GM18511 (cell line): ENCODE measurements at regions not wholly inside any gene's neighbourhood (a gene's known extent, or its start where the extent isn't known, plus 50 kb on each side); places are given as distances from the start of the nearest gene placed in this dataset.
"Not testable (repeated sequence)": the region's sequence is repeated elsewhere in the genome, so short reads cannot be mapped to it uniquely, and the experiment has no call there.

ENCODE experiments used
- ATAC-seq: cut with Tn5 transposase; IDR thresholded peaks from one replicate; pipeline ENCODE4 v1.9.1; 2021; ENCODE audit warnings: mild to moderate bottlenecking, moderate library complexity; ENCODE audit not compliant: unreplicated experiment

DNA sequence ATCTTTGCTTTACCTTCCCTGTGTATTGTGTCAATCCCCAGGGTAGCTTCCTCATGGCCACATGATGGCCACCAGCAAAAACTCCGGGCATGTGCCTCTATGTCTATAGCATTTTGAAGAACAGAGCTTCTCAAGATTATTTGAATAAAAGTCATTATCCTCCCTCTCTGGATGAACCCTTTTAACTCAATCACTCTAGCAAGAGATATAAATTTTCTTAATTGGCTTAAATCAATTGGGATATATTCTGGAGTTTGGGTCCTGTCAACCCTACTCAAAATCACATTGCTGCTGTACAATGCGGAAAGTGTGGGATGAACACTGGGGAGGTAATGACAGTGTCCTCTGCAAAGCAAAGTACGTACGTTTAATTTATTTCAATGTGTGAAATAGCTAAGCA is 370.6 kb upstream of the LRRC3B start:
- no peak for ATAC-seq

DNA sequence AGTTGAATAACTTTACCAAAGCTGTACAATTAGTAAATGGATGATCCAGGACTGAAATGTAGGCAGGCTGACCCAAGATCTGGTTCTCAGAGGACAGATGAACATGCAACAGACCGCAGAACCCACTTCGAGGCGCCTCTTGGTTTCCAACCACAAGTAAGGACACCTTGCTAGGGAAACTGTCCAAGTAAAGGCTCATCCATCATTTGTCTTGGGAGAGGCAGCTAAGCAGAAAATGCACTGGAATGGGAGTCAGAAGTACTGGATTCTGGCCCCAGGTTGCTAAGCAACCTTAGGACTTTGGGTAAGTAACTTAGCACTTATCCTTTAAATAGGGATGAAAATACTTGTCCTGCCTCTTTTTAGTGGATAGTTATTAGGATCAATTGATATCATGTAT is 366.3 kb upstream of the LRRC3B start:
- ATAC-seq = no peak

DNA sequence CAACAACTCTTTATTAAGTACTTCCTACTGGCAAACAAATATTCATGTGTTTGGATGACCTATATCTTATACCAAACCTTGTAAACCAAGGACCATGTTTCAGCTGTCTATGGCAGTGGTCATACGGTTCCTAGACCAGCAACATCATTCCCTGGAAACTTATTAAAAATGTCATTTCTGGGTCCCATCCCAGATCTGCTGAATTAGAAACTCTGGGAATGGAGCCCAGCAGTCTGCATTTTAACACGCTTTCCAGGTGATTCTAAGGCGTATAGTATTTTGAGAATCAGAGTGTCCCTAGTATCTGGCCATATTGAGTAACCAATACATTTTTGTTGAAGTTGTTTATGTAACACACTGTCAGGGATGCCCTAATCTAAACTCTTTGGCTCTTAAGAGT is 363.4 kb upstream of the LRRC3B start:
- ATAC-seq = no peak

DNA sequence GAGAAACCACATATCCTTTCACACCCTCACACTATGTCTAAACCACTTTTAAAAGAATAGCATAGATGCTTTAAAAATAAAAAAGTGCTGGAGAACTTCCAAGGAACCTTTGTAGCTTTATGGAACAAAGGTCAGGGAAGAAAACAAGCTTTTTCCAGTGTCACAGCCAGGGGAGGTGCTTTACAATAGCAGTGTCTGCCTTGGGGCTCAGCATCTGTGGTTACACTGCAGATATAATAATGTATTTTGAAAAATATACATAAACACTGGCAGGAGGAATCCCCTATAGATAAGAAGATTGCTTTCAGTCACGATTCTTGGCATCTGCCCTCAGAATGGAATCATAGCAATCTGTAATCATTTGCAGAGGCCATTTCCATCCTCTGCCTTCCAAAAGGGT is 362.4 kb upstream of the LRRC3B start:
- ATAC-seq = no peak

DNA sequence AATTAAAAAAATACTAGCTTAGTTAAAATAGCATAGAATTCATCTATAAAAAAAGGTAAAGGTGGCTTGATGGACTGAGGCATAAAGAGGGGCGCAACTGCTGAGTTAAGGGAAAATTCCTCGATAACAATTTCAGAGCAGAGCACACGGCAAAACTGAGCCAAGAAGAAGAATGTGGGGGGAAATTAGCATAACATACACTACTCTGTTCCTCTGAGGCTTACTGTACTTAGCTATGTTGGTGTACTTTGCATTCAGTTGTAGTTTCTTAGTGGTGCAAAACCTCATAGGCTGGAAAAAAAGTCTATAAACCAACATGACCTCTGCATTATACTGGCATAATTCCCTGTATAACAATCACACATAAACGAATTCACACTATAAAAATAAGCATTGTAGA is 357.9 kb upstream of the LRRC3B start:
- ATAC-seq = no peak

DNA sequence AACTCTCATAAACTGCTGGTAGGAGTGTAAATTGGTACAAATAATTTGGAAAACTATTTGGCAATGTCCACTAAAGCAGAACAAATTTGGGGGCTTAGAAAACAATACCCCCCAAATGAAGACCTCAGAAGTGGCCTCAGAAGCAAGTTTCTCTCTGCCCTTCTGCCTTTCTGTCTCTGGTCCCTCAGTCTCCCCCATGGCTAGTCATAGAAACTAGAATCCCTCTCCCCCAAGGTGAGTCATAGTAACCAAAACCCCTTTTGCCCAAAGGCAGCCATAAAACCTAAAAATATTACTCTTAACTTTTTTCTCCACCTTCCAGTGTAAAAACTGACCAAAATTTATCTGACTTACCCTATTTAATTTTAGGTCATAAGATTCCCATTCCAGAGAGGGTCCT is 350.7 kb upstream of the LRRC3B start:
- ATAC-seq = no peak

- no peak for ATAC-seq
These were observed 349.4 kb upstream of the LRRC3B start for GRCh38 chr3:26273196-26273595.

DNA sequence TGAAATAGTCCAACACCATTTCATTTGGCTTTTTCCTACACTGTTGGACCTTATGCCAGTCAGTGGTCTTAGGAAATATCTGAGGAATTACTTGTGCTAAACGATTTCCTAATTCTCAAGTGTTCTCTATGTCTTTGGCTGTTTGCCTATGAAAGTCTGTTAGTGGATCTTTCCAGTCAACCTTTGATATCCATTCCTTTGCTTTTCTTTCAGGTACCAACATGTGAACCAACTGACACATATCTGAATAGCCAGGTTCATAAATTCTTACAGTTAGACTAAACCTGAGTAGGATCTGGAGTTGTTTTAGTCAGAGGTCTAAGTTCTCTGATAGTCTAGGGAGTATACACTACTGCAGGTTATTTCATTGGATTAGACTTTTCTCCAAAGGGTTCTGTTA is 343.5 kb upstream of the LRRC3B start:
- no peak for ATAC-seq

DNA sequence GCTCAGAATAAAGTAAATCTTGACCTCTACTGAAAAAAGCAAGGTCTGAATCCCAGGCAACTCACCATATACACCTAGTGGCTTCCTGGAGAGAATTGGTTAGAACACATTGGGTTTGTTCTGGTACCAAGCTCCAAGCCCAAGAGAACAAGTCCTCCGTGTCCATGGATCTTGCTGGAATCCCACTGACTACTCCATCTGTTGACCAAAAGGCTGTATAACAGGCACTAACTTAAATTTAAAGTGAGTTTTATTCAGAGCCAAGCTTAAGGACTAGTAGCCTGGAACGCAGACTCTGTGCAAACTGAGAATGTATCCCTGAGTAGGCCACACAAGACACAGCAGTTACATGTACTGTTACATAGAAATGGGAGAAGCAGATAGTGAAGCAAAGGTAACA is 342.1 kb upstream of the LRRC3B start:
- no peak for ATAC-seq

- ATAC-seq = no peak
These were observed 341.1 kb upstream of the LRRC3B start for GRCh38 chr3:26281284-26281985.

DNA sequence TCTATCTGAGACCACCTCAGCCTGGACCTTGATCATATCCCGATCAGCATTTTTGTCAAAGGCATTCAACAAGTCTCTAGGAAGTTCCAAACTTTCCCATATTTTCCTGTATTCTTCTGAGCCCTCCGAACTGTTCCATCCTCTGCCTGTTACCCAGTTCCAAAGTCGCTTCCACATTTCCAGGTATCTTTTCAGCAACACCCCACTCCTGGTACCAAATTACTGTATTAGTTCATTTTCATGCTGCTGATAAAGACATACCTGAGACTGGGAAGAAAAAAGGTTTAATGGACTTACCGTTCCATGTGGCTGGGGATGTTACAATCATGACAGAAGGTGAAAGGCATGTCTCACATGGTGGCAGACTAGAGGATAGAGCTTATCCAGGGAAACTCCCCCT is 338.1 kb upstream of the LRRC3B start:
- not testable (repeated sequence) for ATAC-seq

- ATAC-seq = no peak
These were observed 330.7 kb upstream of the LRRC3B start for GRCh38 chr3:26291840-26292239.

DNA sequence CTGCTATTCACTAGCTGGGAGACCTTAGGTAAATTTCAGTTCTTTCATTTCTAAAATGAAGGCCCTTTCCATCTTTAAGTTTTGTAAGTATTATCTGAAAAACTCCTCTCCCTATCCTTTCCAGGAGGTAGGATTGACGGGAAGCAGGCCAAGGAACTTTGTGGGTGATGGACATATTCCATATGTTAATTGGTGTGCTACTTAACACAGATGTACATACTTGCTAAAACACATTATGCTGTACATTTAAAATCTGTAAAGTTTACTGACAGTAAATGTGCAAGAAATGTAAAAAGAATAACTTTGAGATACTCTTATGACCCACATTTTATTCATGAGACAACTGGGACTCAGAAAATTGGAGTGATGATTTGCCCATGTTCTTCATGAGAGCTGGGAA is 329.8 kb upstream of the LRRC3B start:
- ATAC-seq = no peak

GRCh38 chr3:26293329-26293844 is 329.2 kb upstream of the LRRC3B start:
- no peak for ATAC-seq

DNA sequence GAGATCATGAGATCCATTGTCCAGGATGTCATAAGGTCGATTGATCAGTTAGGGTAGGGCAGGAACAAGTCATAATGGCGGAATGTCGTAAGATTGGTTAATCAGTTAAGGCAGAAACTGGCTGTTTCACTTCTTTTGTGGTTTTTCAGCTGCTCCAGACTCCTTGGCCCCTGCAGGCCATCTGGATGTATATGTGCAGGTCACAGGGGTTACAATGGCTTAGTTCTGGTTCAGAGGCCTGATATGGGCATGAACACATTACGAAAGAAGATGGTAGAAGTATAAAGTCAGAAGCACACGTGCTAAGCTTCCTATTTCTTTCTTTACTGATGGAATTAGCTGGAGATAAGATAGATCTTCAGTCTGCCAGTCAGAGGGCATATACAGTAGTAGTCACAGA is 315.4 kb upstream of the LRRC3B start:
- peak; percentile 44 for ATAC-seq

DNA sequence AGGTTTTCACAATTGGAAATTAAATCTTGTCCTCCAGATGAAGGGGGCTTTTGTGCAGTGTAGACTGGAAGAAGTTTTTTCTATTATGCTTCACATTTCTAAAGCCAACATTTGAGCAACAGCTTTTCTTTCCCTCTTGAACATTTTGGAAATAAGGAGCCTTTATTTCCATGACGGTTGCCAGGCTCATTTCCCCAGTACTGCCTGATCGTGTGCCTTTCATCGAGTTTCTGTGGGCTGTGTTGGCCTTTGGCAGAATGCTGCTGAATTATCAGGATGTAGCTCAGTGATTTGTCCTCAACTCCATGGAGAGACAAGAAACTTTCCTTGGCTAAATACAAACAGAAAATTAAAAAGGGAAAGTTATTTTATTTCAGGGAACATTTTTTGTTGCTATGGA is 314.8 kb upstream of the LRRC3B start:
- no peak for ATAC-seq

- no peak for ATAC-seq
These were observed 314.1 kb upstream of the LRRC3B start for GRCh38 chr3:26308454-26308853.

DNA sequence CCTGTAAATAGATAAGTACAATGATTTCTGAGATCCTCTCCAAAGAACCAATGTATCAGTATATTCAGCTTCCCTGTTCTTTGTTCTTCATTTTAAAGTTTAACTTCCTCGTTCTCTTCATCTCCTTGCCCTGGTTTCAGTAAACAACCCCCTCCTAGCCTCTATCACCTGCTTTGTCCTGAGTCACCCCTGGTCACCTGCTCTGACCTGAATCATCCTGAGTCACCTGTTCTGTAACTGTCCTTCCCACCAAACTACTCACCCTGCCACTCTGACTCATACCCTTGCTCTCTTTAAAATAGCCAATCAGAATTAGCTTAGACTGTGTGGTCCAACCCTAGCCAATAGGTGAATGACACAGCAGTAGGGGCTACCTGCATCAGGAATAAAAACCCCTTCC is 313.0 kb upstream of the LRRC3B start:
- not testable (repeated sequence) for ATAC-seq

DNA sequence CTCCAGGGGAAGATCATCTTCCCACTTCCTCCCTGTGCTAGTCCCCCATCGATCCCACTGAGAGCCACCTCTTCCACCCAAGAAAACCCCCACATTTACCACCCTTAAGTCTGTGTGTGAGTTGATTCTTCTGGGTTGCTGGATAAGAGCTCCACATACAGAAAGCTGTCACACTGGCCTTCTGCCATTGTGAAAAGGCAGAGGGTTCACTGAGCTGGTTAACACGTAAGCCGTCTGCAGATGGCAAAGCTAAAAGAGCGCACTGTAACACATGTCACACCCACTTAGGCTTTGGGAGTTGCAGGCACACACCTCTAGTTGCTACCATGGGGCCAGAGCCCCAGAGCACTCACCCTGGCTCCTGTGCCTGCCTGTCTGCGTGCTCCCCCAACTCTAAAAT is 309.8 kb upstream of the LRRC3B start:
- ATAC-seq = no peak

- no peak for ATAC-seq
These were observed 306.1 kb upstream of the LRRC3B start for GRCh38 chr3:26316472-26316871.

DNA sequence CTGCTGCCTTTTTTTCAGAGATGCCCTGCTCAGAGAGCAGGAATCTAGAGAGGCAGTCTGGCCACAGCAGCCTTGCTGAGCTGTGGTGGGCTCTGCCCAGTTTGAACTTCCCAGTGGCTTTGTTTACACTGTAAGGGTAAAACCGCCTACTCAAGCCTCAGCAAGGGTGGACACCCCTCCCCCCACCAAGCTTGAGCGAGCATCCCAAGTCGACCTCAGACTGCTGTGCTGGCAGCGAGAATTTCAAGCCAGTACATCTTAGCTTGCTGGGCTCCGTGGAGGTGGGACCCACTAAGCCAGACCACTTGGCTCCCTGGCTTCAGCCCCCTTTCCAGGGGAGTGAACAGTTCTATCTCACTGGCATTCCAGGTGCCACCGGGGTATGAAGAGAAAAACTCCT is 298.8 kb upstream of the LRRC3B start:
- not testable (repeated sequence) for ATAC-seq

- ATAC-seq = no peak
These were observed 282.6 kb upstream of the LRRC3B start for GRCh38 chr3:26340001-26340400.

DNA sequence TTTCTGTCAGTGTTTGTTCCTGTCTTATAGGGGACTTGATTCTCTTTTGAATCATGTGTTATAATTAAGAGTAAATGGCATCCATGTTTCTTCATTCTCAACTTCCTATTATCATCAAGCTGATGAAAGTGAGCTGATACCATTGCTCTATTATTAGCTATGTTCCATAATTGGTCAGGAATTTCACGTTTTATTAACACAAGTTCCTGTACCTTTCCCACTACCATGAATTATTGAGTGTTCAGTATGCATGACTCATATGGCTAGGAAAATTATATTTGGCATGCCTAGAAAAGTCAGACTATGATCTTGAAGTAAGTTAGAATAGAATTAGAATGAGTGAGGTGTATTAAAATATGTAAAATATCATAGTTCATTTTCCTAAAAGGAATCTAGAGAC is 278.9 kb upstream of the LRRC3B start:
- ATAC-seq = no peak
